ENCODE measurements at regions not wholly inside any gene's neighbourhood (a gene's known extent, or its start where the extent isn't known, plus 50 kb on each side); places are given as distances from the start of the nearest gene placed in this dataset.

GRCh38 chr14:49425921-49426320 is 160.3 kb downstream of the RPS29 start:
- no peak for TF ChIP-seq L3MBTL2 (conservative IDR thresholded peaks at IDR 0.05)
- no peak for DNase-seq (ENCODE audit: extremely low spot score)
- ChIA-PET POLR2A (no interaction called here), CTCF (no interaction called here)

GRCh38 chr14:49424436-49425331 is 161.5 kb downstream of the RPS29 start:
- ChIA-PET CTCF (no interaction called here), POLR2A (no interaction called here)
- DNase-seq (ENCODE audit: extremely low spot score) = no peak
- TF ChIP-seq NFRKB (IDR thresholded peaks at IDR 0.05) (no peak), SUZ12 (IDR thresholded peaks at IDR 0.05) (no peak), BHLHE40 (IDR thresholded peaks at IDR 0.05; ENCODE audit: borderline replicate concordance) (no peak), PKNOX1 (IDR thresholded peaks at IDR 0.05) (no peak), L3MBTL2 (conservative IDR thresholded peaks at IDR 0.05) (no peak), LEF1 (IDR thresholded peaks at IDR 0.05; ENCODE audit: borderline replicate concordance) (no peak), SP1 (IDR thresholded peaks at IDR 0.05) (no peak), ELF4 (IDR thresholded peaks at IDR 0.05) (no peak), CTBP1 (IDR thresholded peaks at IDR 0.05; ENCODE audit: borderline replicate concordance) (no peak), FOXK2 (IDR thresholded peaks at IDR 0.05) (no peak)

- ChIA-PET POLR2A (no interaction called here), CTCF (no interaction called here)
- TF ChIP-seq FOXK2 (IDR thresholded peaks at IDR 0.05) = no peak
- TF ChIP-seq BHLHE40 (IDR thresholded peaks at IDR 0.05; ENCODE audit: borderline replicate concordance) = no peak
- TF ChIP-seq HDGF (IDR thresholded peaks at IDR 0.05; ENCODE audit: borderline replicate concordance) = no peak
- no peak for TF ChIP-seq ZNF384 (IDR thresholded peaks at IDR 0.05)
- no peak for DNase-seq (ENCODE audit: extremely low spot score)
Measured at GRCh38 chr14:49420201-49420600, 166.0 kb downstream of the RPS29 start.

- ChIA-PET CTCF (interaction anchor here (0.6 to 0.9 kb wide), 2 partner anchors 43 to 108 kb away, joined by 3 to 4 read pairs; no protein-coding TSS in a partner anchor), POLR2A (interaction anchor here (0.7 kb wide), 1 partner anchor 22 kb away, joined by 3 read pairs; no protein-coding TSS in a partner anchor)
- DNase-seq (ENCODE audit: extremely low spot score) = no peak
- TF ChIP-seq NFRKB (IDR thresholded peaks at IDR 0.05) (no peak), L3MBTL2 (conservative IDR thresholded peaks at IDR 0.05) (no peak), CTBP1 (IDR thresholded peaks at IDR 0.05; ENCODE audit: borderline replicate concordance) (no peak), LEF1 (IDR thresholded peaks at IDR 0.05; ENCODE audit: borderline replicate concordance) (no peak), FOXK2 (IDR thresholded peaks at IDR 0.05) (no peak), PKNOX1 (IDR thresholded peaks at IDR 0.05) (no peak), FOXM1 (IDR thresholded peaks at IDR 0.05; ENCODE audit: borderline replicate concordance) (no peak), BHLHE40 (IDR thresholded peaks at IDR 0.05; ENCODE audit: borderline replicate concordance) (no peak), ZNF384 (IDR thresholded peaks at IDR 0.05) (no peak), SP1 (IDR thresholded peaks at IDR 0.05) (no peak), FOXA1 (IDR thresholded peaks at IDR 0.05) (no peak), ELF4 (IDR thresholded peaks at IDR 0.05) (no peak), TARDBP (IDR thresholded peaks at IDR 0.05) (no peak), HDGF (IDR thresholded peaks at IDR 0.05; ENCODE audit: borderline replicate concordance) (no peak), SUZ12 (IDR thresholded peaks at IDR 0.05) (no peak)
Measured at GRCh38 chr14:49418789-49419188, 167.4 kb downstream of the RPS29 start.

- DNase-seq (ENCODE audit: extremely low spot score) = no peak
- POLR2A ChIA-PET = no interaction called here
- CTCF ChIA-PET = no interaction called here
- TF ChIP-seq CTBP1 (IDR thresholded peaks at IDR 0.05; ENCODE audit: borderline replicate concordance) (no peak), L3MBTL2 (conservative IDR thresholded peaks at IDR 0.05) (no peak), FOXA1 (IDR thresholded peaks at IDR 0.05) (no peak), SP1 (IDR thresholded peaks at IDR 0.05) (no peak), ELF4 (IDR thresholded peaks at IDR 0.05) (no peak), ZNF384 (IDR thresholded peaks at IDR 0.05) (no peak), FOXK2 (IDR thresholded peaks at IDR 0.05) (no peak), PKNOX1 (IDR thresholded peaks at IDR 0.05) (no peak), NFRKB (IDR thresholded peaks at IDR 0.05) (no peak), ARNT (IDR thresholded peaks at IDR 0.05) (no peak), BHLHE40 (IDR thresholded peaks at IDR 0.05; ENCODE audit: borderline replicate concordance) (no peak), LEF1 (IDR thresholded peaks at IDR 0.05; ENCODE audit: borderline replicate concordance) (no peak), SUZ12 (IDR thresholded peaks at IDR 0.05) (no peak), HDGF (IDR thresholded peaks at IDR 0.05; ENCODE audit: borderline replicate concordance) (no peak), FOXM1 (IDR thresholded peaks at IDR 0.05; ENCODE audit: borderline replicate concordance) (no peak), TARDBP (IDR thresholded peaks at IDR 0.05) (no peak)
Measured at GRCh38 chr14:49417790-49418189, 168.4 kb downstream of the RPS29 start.

GRCh38 chr14:49408187-49408933 is 177.8 kb downstream of the RPS29 start:
- DNase-seq (ENCODE audit: extremely low spot score) = no peak
- TF ChIP-seq PKNOX1 (IDR thresholded peaks at IDR 0.05) (no peak), ELF4 (IDR thresholded peaks at IDR 0.05) (no peak), SUZ12 (IDR thresholded peaks at IDR 0.05) (no peak), FOXK2 (IDR thresholded peaks at IDR 0.05) (no peak), BHLHE40 (IDR thresholded peaks at IDR 0.05; ENCODE audit: borderline replicate concordance) (no peak), LEF1 (IDR thresholded peaks at IDR 0.05; ENCODE audit: borderline replicate concordance) (no peak), L3MBTL2 (conservative IDR thresholded peaks at IDR 0.05) (no peak), SP1 (IDR thresholded peaks at IDR 0.05) (no peak), ARNT (IDR thresholded peaks at IDR 0.05) (no peak), FOXM1 (IDR thresholded peaks at IDR 0.05; ENCODE audit: borderline replicate concordance) (no peak), TARDBP (IDR thresholded peaks at IDR 0.05) (no peak), ZNF384 (IDR thresholded peaks at IDR 0.05) (no peak), NFRKB (IDR thresholded peaks at IDR 0.05) (no peak), FOXA1 (IDR thresholded peaks at IDR 0.05) (no peak), HDGF (IDR thresholded peaks at IDR 0.05; ENCODE audit: borderline replicate concordance) (no peak), CTBP1 (IDR thresholded peaks at IDR 0.05; ENCODE audit: borderline replicate concordance) (no peak)
- CTCF ChIA-PET = interaction anchor here (0.5 kb wide), 1 partner anchor 47 kb away, joined by 5 read pairs; no protein-coding TSS in a partner anchor
- POLR2A ChIA-PET = no interaction called here

Measured in HEK293T (cell line).